C4-2B (cell line): ENCODE measurements at regions not wholly inside any gene's neighbourhood (a gene's known extent, or its start where the extent isn't known, plus 50 kb on each side); places are given as distances from the start of the nearest gene placed in this dataset.

Source experiments
- H3K27ac ChIP-seq: fragments of 450-650 bp; 2 replicates; pipeline ENCODE4 v1.5.1; 2017
- ZFX ChIP-seq: fragments of 450-650 bp; IDR thresholded peaks from 2 replicates; pipeline ENCODE4 v1.6.1; 2017
- TF ChIP-seq, protein P1 (sequence below): fragments of 450-650 bp; conservative IDR thresholded peaks from 2 replicates; pipeline ENCODE4 v1.5.1; 2017; ENCODE audit warnings: mild to moderate bottlenecking

DNA sequence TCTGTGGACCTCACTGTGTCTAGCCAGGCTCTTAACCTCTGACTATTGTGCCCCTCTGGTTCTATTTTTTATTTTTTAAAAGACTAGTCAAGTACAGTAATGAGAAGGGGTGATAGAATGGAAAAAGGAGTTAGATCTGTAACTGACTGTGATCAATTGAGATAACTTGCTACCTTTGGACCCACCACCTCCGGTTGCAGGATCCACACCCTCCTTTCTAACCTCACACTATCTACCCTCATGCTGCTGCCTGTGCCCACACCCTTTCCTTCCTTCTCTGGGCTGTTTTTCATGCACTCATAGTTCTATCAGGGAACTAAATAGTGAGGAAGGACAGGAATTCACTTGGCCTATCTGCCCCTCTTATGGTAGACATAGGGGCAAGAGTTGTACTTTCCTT, 172.3 kb downstream of the KATNIP start:
- H3K27ac ChIP-seq, result no peak overlapping the region
- no peak for TF ChIP-seq ZFX
- TF ChIP-seq, protein P1, sequence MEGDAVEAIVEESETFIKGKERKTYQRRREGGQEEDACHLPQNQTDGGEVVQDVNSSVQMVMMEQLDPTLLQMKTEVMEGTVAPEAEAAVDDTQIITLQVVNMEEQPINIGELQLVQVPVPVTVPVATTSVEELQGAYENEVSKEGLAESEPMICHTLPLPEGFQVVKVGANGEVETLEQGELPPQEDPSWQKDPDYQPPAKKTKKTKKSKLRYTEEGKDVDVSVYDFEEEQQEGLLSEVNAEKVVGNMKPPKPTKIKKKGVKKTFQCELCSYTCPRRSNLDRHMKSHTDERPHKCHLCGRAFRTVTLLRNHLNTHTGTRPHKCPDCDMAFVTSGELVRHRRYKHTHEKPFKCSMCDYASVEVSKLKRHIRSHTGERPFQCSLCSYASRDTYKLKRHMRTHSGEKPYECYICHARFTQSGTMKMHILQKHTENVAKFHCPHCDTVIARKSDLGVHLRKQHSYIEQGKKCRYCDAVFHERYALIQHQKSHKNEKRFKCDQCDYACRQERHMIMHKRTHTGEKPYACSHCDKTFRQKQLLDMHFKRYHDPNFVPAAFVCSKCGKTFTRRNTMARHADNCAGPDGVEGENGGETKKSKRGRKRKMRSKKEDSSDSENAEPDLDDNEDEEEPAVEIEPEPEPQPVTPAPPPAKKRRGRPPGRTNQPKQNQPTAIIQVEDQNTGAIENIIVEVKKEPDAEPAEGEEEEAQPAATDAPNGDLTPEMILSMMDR, result no peak

DNA sequence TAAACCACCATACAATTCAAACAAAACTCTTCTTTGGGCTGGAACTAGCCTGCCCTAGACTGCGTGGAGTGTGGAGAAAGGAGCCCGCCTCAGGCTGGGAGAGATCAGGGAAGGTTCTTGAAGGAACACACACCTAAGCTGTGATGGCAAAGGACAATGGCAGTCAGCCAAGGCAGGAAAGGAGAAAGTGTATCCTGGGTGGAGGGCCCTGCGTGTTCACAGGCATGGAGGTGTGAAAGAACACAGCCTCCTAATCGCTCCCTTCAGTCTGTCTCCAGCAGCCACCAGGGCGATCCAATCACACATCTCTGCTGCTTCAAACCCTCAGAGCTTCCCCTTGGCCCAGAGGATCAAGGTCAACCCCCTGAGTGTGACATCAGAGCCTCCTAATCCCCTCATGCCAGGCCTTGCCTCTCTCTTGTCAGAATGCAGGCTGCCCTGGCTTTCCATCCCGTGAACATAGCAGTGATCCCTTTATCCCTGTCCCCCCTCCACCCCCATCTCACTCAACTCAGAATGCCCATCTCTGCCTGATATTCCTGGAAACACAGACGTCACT, 173.0 kb downstream of the KATNIP start:
- TF ChIP-seq, protein P1, result no peak
- TF ChIP-seq ZFX, result no peak
- H3K27ac ChIP-seq, result no peak overlapping the region; the same call in 1 of the 2 replicates

DNA sequence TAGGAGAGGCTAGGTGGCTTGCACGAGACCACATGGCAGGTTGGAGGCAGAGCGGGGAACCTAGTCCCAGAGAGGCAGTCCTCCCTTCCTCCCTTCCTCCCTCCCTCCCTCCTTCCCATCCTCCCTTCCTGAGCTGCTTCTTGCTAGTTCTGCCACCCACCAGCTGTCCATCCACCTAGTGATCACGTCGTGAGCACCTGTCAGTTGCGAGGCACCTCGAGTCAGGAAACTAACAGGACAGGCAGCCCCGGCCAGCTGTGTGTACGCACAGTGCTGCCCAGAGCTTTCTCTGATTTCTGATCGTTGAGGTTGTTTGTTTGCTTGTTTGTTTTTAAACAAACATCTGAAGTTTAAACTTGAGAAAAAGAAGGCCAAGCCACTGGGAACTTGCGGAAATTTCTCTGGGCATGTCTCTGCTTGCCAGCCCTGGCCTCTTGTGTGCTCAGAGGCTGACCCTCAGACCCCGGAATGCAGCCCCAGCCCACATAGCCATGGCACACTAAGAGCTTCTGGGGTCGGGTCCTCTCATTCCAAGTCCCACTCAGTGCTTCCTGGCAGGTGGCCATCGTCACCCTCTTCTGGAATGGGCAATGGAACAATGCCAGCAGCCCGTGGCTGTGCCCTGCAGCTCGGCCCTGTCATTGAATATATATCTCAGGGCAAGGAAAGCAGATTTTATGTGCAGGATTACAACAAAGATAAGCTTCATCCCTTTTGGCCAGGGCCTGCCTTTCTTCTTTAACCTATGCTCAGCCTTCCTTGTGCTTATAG, 174.0 kb downstream of the KATNIP start:
- H3K27ac ChIP-seq, result peak overlapping the region; percentile 30; the same call in 1 of the 2 replicates
- TF ChIP-seq, protein P1, result no peak
- no peak for TF ChIP-seq ZFX

DNA sequence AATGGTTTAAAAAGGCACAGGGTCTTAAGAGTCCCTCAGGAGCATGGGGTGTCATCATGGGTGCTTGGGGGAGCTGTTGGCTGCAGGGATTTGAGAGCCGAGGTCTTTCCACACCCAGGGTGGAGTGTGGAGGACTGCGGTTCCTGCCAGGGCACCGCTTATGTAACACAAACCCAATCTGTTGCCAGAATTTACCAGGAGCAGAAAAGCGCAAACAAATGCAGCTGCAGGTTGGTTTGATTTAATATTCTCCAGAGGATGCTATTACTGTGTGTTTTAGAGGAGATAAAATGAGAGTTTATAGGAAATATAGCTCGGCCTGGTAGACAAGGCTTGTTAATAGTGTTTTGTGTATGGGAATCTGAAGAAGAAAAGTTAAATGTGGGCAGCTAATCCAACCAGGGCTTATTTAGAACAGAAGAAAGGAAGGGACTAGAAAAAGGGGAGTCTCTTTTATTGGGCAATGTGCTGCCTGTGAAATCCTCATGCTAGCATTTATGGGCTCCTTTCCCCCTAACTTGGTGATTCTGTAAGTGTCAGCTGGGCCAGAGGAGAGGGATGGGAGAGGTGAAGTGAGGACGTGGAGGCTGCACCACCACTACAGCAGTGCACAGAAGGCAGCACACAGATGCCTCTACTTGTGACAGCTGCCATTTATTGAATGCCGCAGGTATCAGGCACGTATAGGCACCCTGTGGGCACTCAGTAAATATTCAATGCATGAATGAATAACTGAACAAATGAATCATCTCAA, 174.7 kb downstream of the KATNIP start:
- no peak for TF ChIP-seq ZFX
- TF ChIP-seq, protein P1, result no peak
- H3K27ac ChIP-seq, result peak overlapping the region; percentile 34; the same call in 1 of the 2 replicates

DNA sequence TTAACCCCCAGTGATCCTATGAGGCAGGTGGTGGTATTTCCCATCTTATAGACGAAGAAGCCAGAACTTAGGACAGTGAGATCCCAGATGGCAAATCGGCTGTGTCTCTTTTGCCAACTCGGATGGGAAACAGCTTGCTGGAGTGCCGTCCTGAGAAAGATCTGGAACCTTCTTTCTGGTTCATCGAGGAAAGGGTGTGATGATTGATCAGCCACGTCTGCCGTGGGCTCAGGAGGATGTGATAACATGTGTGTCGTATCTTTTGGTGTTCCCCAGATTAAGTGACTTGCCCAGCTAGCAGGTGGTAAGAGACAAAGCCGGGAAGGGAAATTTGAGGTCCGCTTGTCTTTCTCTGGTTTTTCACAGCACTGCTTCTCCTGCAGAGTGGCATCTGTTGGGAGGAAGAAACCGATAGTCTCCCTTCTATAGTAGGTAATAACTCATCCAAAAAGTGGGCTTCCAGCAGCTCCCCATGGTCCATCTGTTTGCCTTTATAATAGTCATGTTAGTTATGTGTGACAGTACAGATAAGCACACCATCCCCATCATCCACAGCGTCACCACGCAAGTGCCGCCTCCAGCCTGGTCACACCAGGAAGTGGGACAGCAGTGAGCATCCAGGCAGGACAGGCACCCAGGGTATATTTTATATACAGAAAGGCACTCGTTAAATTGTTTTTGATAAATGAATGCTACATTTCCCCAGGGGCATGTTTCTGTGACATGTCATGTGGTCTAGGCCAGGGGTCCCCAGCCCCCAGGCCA, 175.5 kb downstream of the KATNIP start:
- TF ChIP-seq, protein P1, result no peak
- TF ChIP-seq ZFX, result no peak
- peak overlapping the region; percentile 34; the same call in 1 of the 2 replicates for H3K27ac ChIP-seq

DNA sequence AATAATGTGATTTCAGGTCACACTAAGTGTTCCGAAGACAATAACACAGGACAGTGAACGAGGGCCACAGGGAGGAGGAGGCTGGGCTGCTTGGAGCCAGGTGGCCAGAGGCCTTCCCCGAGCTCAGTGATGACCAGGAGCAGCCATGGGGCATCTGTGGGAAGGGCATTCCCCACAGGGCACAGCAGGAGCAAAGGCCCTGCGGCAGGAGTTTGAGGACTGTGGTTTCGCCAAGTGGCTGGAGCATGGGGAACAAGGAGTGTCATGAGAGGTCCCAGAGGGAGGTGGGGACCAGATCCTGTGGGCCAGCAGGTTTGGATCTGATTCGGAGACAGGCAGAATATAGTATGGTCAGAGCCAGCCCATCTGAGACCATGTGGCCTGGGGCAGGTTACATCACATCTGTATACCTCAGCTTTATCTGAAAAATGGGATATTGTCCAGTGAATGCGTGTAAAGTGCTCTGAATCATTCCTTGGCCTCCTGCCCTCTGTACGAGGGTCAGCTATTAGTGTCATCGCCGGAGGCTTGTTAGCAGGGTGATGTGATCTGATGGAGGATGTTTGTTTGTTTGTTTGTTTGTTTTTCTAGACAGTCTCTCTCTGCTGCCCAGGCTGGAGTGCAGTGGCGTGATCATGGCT, 176.8 kb downstream of the KATNIP start:
- TF ChIP-seq, protein P1, result no peak
- no peak for TF ChIP-seq ZFX
- no peak overlapping the region for H3K27ac ChIP-seq
